Esophagus squamous epithelium (tissue), 5 donors: ENCODE measurements at regions not wholly inside any gene's neighbourhood (a gene's known extent, or its start where the extent isn't known, plus 50 kb on each side); places are given as distances from the start of the nearest gene placed in this dataset.

Source experiments
- DNase-seq: peaks from one replicate; lab custom pipeline; 2025; lab: John Stamatoyannopoulos, UW
- H3K27ac ChIP-seq, 4 donors: fragments of 200-600 bp; sonication (generic); one replicate each; pipeline ENCODE4 v1.5.1; 2016 to 2019; ENCODE audit warnings: mild to moderate bottlenecking in 1 of 4
- H3K27me3 ChIP-seq, 4 donors: fragments of 200-600 bp; sonication (generic); 1 replicate in 3 of 4; 2 replicates in 1 of 4; pipeline versions ENCODE4 v1.5.1 to v1.6.0; 2017 to 2021; ENCODE audit warnings: antibody characterized with exemption in 1 of 4
- H3K36me3 ChIP-seq, 3 donors: fragments of 200-600 bp; sonication (generic); one replicate each; pipeline ENCODE4 v1.5.1; 2016 to 2019
- H3K4me1 ChIP-seq, 3 donors: fragments of 200-600 bp; sonication (generic); one replicate each; pipeline ENCODE4 v1.5.1; 2017 to 2019
- H3K4me3 ChIP-seq, 4 donors: fragments of 200-600 bp; sonication (generic); 1 replicate in 3 of 4; 2 replicates in 1 of 4; pipeline ENCODE4 v1.5.1; 2016 to 2019; ENCODE audit warnings: mild to moderate bottlenecking in 2 of 4, moderate library complexity in 1 of 4
- H3K9me3 ChIP-seq, 3 donors: fragments of 200-600 bp; sonication (generic); one replicate each; pipeline ENCODE4 v1.5.1; 2016 to 2019
- POLR2A ChIP-seq, 4 donors: fragments of 450-650 bp; IDR thresholded peaks; one replicate each; pipeline ENCODE4 v1.6.1; 2017; ENCODE audit warnings: antibody characterized with exemption in 4 of 4, mild to moderate bottlenecking in 4 of 4, moderate library complexity in 3 of 4
- WGBS, 2 donors: methylation state at CpG; one replicate each; pipeline ENCODE4 v1.1.5; 2018; 5-methylcytosine and 5-hydroxymethylcytosine counted together
- intact Hi-C: fragments of 100-400 bp; cut with DNase I; formaldehyde crosslinking; loops from one replicate; pipeline ENCODE4 v1.15.0; 2022
- TF ChIP-seq, protein P1 (sequence below), 6 experiments: fragments of 450-650 bp in 4 of 6; fragments of 200-600 bp in 2 of 6; sonication (generic) in 2 of 6; IDR thresholded peaks; one replicate each; pipeline ENCODE4 v1.5.1; 2016 to 2019; ENCODE audit warnings: antibody characterized with exemption in 6 of 6, mild to moderate bottlenecking in 4 of 6, moderate library complexity in 4 of 6
- donor health status: DM: yes; HTN: yes; CAD: no.

DNA sequence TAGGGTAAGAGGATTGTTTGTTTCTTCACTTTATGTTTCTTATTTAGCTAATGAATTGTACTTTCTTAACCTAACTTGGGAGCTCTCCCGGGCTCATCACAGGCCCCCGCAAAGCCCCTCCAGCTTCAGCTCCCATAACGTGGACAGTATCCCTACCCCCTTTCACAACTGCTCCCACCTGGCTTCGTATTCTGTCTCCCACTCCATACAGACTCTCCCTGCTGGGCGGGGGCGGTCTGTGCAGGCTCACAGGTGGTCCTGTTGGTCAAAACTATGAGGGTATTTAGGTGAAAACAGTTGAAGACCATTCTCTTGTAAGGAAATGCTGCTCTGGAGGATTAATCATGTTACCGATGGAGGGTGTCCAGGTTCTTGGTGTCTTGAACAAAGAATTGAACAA, 805.3 kb downstream of the SEMA5A start:
- Histone ChIP-seq H3K4me1 (no peaks in the 10 kb centered on the region), H3K4me3 (no peak overlapping the region), H3K36me3 (no peaks in the 10 kb centered on the region), H3K27ac (no peak overlapping the region), H3K9me3 (no peaks in the 10 kb centered on the region), H3K27me3 (no peaks in the 10 kb centered on the region)
- WGBS, 2 donors = 73% methylated on average over 7 of the region's 7 CpGs
- no peak for DNase-seq
- intact Hi-C loops = no loop called here
- no peak for TF ChIP-seq POLR2A (IDR thresholded peaks at IDR 0.05)
- TF ChIP-seq, protein P1, sequence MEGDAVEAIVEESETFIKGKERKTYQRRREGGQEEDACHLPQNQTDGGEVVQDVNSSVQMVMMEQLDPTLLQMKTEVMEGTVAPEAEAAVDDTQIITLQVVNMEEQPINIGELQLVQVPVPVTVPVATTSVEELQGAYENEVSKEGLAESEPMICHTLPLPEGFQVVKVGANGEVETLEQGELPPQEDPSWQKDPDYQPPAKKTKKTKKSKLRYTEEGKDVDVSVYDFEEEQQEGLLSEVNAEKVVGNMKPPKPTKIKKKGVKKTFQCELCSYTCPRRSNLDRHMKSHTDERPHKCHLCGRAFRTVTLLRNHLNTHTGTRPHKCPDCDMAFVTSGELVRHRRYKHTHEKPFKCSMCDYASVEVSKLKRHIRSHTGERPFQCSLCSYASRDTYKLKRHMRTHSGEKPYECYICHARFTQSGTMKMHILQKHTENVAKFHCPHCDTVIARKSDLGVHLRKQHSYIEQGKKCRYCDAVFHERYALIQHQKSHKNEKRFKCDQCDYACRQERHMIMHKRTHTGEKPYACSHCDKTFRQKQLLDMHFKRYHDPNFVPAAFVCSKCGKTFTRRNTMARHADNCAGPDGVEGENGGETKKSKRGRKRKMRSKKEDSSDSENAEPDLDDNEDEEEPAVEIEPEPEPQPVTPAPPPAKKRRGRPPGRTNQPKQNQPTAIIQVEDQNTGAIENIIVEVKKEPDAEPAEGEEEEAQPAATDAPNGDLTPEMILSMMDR (IDR thresholded peaks at IDR 0.05) = no peak

GRCh38 chr5:8749556-8749955, 796.3 kb downstream of the SEMA5A start:
- 86 to 90% methylated on average over 2 of the region's 2 CpGs for WGBS, 2 donors
- no peak overlapping the region for H3K4me3 ChIP-seq
- H3K36me3 ChIP-seq = no peaks in the 10 kb centered on the region
- intact Hi-C loops = no loop called here
- TF ChIP-seq, protein P1 (IDR thresholded peaks at IDR 0.05) = no peak
- no peak for TF ChIP-seq POLR2A (IDR thresholded peaks at IDR 0.05)
- no peaks in the 10 kb centered on the region for H3K4me1 ChIP-seq
- no peaks in the 10 kb centered on the region for H3K27me3 ChIP-seq
- no peak overlapping the region for H3K27ac ChIP-seq
- no peak for DNase-seq
- H3K9me3 ChIP-seq = no peaks in the 10 kb centered on the region

- Histone ChIP-seq H3K27me3 (no peaks in the 10 kb centered on the region), H3K36me3 (no peaks in the 10 kb centered on the region), H3K27ac (no peak overlapping the region), H3K4me1 (no peaks in the 10 kb centered on the region), H3K9me3 (no peaks in the 10 kb centered on the region), H3K4me3 (no peak overlapping the region)
- TF ChIP-seq POLR2A (IDR thresholded peaks at IDR 0.05) = no peak
- TF ChIP-seq, protein P1 (IDR thresholded peaks at IDR 0.05) = no peak
- no peak for DNase-seq
- intact Hi-C loops = no loop called here
These were observed 795.8 kb downstream of the SEMA5A start for GRCh38 chr5:8750100-8750499.

DNA sequence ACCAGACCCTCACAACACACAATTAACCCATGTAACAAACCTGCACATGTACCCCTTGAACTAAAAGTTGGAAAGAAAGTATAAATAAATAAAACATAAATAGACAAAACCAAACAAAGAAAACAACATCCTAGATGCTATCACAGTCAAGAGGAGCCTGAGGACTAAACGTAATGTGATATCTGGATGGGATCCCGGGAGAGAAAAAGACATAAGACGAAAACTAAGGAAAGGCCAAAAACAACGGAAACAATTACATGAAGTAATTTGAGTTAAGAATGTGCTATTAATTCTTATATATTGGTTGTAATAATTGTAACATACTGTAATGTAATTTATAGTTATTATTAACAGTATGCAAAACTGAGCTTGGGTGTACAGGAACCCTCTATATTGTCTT, 793.9 kb downstream of the SEMA5A start:
- Histone ChIP-seq H3K36me3 (no peaks in the 10 kb centered on the region), H3K27ac (no peak overlapping the region), H3K4me3 (no peak overlapping the region), H3K27me3 (no peaks in the 10 kb centered on the region), H3K9me3 (no peaks in the 10 kb centered on the region), H3K4me1 (no peaks in the 10 kb centered on the region)
- intact Hi-C loops = no loop called here
- TF ChIP-seq POLR2A (IDR thresholded peaks at IDR 0.05) = no peak
- TF ChIP-seq, protein P1 (IDR thresholded peaks at IDR 0.05) = no peak
- 83 to 84% methylated on average over 4 of the region's 4 CpGs for WGBS, 2 donors
- no peak for DNase-seq

DNA sequence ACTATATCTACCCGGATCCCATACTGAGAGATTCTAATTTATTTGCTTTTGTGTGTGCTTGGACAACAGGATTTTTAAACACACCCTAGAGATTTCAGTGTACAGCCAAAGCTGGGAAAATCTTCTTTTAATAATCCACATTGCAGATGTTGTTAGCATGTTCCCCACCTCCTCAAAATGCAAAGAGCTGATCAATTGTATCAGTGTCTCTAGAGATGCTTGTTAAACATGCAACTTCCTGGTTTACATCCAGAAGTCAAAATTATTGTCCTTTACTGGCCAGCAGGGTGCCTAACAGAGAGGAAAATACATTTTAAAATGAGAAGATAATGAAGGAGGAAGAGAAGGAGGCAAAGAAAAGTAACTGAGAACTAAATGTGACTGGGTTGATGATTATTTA, 793.3 kb downstream of the SEMA5A start:
- H3K36me3 ChIP-seq = no peaks in the 10 kb centered on the region
- H3K27ac ChIP-seq = no peak overlapping the region
- DNase-seq = no peak
- H3K4me1 ChIP-seq = no peaks in the 10 kb centered on the region
- H3K9me3 ChIP-seq = no peaks in the 10 kb centered on the region
- H3K4me3 ChIP-seq = no peak overlapping the region
- H3K27me3 ChIP-seq = no peaks in the 10 kb centered on the region
- WGBS, 2 donors = 62 to 76% methylated on average over 1 of the region's 1 CpG
- TF ChIP-seq, protein P1 (IDR thresholded peaks at IDR 0.05) = no peak
- TF ChIP-seq POLR2A (IDR thresholded peaks at IDR 0.05) = no peak
- intact Hi-C loops = no loop called here
